ENCODE measurements at regions not wholly inside any gene's neighbourhood (a gene's known extent, or its start where the extent isn't known, plus 50 kb on each side); places are given as distances from the start of the nearest gene placed in this dataset.
"Not testable (repeated sequence)": the region's sequence is repeated elsewhere in the genome, so short reads cannot be mapped to it uniquely, and the experiment has no call there.

DNA sequence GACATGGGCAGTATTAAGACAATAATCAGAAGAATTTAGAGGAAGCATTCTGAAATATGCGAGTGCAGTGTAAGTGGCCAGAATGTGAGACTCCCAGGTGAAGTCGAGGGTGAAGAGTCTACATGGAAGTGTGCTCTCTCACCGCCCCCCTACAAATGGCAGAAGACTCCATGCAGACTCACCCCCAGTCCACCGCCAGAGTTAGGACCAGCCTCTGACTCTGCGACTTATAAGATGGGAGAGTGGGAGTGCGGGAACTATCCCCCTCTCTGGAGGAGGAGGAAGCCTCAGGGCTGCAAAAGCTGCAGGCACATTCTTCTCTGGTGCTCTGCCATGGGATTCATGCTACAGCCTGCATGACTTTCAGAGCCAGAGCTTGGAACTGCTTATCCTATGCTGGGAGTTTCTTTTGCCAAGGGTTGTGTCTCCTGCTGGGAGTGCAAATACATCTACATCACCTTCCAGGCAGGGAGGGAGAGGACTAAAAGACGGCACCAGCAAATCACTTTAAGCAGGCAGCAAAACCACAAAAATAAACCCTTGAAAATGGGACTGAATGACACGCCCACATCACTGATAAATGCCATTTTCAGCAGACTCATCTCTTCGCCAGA, 206.7 kb upstream of the SULF2 start:
- DNase-seq, result no peak

DNA sequence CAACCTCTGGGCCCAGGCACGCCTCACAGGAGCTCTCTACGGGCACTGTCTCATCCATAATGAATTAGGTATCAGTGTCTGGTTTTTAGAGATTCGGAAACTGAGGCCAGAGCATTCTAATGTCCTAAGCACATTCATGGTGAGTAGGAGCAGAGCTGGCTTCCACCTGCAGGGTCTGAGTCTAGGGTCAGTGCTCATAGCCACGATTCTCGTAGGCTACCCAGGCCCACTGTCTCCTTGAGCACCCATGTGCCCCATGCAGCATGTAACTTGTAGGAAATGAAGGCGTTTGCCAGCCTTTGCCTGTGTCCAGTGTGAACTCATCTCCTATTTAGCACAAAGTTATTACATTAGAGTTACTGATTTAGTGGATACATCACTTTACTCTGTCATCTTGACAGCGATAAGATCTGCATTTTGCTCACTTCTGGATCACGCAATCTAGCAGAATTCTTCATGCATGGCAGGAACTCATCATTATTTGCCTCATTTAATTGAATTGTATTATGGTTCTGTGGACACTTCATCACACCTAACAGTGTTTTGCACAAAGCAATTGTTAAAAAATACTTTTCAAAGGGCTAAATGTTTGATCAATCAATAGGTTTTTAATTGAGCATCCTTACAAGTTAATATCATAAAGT, 205.3 kb upstream of the SULF2 start:
- no peak for DNase-seq

DNA sequence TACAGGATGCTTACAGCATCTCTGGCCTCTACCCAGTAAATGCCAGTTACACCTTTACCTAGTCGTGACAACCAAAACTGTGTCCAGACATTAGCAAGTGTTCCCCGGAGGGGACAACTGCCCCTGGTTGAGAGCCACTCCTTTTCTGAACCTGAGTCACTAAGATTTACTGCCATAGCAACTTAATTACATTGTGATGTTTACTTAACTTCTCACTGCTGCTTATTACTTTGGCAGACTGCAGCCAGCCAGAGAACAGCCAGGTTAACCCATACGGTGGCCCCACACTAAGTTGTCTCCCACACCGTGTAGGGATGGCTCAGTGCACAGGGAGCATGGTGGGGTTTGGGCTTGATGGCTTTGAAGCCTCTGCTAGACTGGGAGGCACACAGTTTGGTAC, 204.7 kb upstream of the SULF2 start:
- DNase-seq, result no peak

GRCh38 chr20:47988676-47989075, 203.4 kb upstream of the SULF2 start:
- no peak for DNase-seq

GRCh38 chr20:47985092-47985850, 200.0 kb upstream of the SULF2 start:
- DNase-seq, result no peak

GRCh38 chr20:47984437-47984836, 199.2 kb upstream of the SULF2 start:
- no peak for DNase-seq

DNA sequence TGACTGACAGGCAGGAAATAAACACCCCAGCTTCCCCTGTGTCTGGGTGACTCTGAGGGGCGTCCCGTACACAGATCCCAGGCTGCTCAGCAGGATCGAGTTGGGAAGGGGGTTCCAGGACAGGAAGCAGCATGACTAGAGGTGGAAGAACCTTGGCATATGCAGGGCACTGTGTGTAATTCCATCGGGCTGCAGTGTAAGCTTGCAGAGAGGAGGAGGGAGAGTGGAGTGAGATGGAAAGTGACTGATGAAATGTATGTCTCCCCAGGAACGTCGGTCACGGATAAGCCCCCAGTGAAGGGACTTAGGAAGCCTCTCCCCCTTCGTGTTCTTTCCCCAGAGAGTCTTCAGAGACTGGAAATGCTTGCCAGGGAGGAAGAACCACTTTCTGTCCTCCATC, 198.4 kb upstream of the SULF2 start:
- not testable (repeated sequence) for DNase-seq

GRCh38 chr20:47982574-47983360, 197.5 kb upstream of the SULF2 start:
- no peak for DNase-seq

- DNase-seq, result no peak
Observed at GRCh38 chr20:47981222-47981621, 195.9 kb upstream of the SULF2 start.

DNA sequence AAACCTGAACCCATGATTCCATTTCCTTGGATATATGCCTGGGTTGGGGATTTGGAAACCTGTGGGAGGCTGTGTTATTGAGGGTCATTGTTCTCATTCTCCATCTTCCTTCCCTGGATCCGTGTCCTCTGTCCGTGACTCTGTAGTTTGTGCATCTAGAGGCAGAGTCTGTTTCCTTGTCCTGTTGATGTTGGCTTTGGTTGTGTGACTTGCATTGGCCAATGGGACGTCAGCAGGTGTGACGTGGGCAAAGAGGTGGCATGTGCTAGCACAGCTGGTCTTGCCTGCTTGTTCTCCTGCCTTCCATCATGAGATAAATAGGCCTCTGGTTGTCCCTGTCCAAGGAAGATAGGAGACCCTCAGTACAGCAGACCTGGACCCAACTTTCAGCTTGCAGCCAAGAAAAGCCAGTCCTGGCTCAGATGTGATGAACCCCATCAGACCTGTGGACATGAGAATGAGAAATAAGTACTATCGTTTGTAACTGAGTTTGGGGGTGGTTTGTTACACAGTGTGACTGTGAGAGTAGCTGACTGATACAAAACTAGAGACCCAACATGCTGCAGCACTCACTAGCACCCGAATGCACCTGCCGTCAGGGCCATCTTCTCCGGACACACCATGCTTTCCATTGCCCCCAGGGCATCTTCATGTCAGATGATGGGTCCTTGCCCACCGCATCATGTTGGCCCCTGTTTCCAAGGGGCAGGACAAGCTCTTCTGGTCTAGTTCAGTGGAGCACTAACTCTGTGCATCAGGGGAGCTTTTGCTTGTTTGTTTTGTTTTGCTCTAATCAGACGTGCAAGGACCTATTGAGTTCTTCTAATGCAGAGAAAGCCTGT, 195.3 kb upstream of the SULF2 start:
- DNase-seq, result no peak

GRCh38 chr20:47979361-47980095, 194.2 kb upstream of the SULF2 start:
- not testable (repeated sequence) for DNase-seq

DNA sequence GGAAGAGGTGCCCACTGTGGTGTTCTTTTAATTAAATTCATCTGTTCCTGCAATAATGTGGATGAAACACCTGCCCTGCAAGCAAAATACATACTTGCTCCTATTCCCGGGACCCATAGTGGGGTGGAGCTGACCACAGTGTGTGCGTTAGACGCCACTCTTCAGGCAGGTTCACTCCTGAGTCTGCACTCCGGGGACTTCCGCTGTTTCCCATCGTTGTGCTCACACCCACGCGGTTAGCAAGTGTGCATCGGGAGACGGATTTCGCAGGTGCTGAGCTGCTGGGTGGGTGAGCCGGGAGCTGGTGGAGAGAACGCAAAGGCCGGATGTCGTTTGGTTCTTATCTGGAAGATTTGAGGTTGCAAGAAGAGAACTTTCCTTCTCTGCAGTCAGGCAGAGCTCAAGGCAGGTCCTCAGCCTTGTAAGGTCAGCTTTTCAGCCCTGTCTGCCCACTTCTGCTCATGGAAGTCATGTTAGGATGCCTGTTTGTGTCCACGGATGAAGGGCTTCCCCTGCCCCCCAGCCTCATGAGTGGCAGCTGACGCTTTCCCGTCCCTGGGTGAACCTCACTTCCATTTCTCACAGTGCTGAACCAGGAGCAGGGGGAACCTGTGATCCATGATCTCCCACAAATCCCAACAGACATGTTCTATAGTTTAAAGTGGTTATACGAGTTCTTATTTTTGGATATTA, 193.3 kb upstream of the SULF2 start:
- not testable (repeated sequence) for DNase-seq

DNA sequence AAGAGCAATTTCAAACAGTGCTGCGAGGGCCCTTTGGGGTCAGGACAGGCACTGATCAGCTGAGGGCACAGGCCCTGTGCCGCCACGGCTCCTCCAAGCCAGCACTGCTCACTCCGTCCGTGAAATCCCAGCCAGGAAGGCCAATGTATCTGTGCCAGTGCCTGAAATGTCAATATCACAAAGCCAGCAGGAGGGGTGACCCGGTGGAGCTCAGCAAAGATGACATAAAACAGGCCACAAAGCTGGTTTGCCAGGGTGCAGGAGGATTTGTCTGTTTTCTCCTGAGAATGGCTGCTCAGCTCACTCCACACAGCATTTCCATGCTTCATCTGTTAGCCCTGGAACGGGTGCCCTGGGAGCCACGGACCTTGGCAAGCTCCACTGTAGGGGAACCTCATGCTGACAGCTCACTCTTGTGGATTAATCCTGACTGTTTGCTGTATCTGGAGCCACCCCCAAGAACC, 192.5 kb upstream of the SULF2 start:
- DNase-seq, result not testable (repeated sequence)

GRCh38 chr20:47977017-47977788, 191.9 kb upstream of the SULF2 start:
- DNase-seq, result not testable (repeated sequence)

- DNase-seq, result no peak
Observed at GRCh38 chr20:47974234-47974878, 189.1 kb upstream of the SULF2 start.

DNA sequence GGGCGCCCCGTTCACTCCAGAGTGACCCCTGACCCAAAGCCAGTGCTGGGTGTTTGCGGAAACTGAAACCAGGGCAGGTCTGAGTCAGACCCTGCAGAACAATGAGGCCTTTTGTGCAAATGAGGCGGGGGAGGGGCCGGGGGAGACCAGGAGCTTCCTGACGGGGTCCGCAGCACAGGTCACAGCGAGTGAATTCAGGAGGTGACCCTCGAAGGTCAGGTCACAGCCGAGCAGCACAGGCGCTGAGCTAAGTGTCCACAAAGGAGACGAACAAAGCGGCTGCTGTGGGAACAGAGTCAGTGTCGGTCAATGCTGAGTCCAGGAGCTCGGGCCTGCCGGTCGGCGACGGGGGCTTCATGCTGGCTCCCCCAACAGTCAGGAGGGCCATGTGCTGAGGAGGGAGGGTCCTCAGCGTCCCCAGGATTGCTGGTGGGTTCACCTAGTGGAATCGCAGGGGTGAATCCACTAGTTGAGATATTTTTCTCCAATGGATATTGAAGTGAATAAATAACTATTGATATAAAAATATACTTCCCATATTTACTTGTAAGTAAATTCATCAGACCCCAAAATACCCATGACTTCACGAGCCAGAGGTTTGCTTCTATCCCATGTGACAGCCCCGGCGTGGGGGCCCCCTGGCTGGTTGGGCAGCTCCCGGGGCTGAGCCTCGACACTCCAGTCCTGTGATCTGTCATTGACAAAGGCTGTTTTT, 188.4 kb upstream of the SULF2 start:
- DNase-seq, result no peak

GRCh38 chr20:47972916-47973309, 187.6 kb upstream of the SULF2 start:
- no peak for DNase-seq

DNA sequence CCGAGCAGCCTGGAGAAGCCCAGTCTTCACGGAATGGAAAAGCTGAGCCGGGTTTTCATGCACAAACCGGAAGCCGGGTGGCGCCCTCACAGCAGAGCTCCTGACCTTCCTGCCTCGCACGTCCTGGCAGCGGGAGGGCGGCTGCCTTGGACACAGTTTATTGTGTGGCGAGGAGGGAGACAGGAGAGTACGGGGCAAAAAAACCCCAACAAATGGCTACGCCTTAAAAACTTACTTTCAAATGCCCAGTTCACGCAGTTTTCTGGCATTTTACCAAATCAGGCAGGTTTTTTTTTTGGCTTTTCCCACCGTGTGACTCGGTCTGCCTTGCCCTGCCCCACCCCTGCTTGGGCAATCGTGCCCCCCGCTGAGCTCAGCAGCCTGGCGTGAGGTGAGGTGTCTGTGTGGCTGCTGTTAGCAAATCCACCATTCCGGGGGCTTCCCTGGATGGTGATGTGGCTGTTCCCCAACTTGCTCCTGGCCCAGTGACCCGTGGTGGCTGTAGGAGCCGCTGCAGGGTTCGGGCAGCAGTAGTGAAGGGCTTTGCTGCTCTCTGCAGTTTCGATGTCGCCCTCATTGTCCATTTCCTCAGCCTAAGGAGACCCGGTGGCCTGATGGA, 187.1 kb upstream of the SULF2 start:
- not testable (repeated sequence) for DNase-seq
